ENCODE measurements at regions not wholly inside any gene's neighbourhood (a gene's known extent, or its start where the extent isn't known, plus 50 kb on each side); places are given as distances from the start of the nearest gene placed in this dataset.

DNA sequence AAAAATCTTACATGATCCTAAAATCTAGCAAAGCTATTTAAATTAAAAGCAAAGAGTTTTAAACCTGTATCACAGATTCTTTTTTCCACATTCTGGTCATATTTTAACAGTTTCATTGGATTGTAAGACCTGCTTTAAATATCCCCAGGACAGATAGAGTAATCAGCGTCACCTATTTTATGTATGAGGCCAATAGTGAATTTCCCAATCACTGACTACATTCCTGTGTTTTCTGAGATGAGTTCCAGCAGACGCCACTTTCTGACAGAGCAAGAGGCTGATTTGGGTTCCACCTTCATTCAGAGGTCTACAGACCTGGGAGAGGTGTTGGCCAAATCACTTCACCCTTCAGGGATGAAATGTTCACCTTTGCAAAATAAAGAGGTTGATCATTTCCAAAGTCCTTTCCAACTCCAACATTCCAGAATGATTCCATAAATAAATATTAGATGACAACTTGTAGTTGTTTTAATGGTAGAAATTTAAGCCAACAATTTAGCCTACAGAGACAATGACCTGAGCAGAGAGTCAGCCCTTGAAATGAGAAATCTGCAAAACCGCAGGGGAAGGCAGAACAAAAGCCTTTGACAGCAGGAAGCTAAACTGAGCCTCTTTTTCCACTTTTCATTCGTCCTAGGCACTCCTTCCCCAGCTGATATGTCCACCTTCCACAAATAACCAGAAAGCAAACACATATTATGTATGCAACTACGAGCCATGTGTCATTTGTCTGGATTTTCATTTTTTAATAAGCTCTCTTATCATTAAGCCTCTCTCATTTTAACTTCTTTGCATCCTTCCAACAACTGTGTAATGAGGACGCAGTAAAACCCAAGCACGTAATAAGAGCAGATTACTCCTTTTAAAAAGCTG is 105.2 kb downstream of the TFAP2A start:
- no peak overlapping the region for H3K4me3 ChIP-seq
- H3K27ac ChIP-seq = no peak overlapping the region

DNA sequence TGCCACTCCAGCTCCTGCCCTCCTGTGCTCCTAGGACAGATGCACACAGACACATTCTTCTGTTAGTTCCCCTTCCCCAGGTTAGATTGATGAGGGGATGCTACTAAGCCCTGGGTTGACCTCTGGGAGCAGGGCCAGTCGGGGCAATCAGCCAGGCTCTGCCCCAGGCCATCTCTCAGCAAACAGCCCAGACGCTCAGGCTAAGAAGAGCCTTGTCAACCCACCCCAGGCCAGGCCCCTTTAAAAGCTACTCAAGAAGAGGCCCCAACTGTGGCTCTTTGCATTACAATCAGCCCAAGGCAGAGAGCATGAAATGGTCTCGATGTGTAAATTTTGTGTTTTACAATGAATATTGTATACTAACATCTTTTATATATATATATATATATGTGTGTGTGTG is 107.4 kb downstream of the TFAP2A start:
- TF ChIP-seq, protein P1, sequence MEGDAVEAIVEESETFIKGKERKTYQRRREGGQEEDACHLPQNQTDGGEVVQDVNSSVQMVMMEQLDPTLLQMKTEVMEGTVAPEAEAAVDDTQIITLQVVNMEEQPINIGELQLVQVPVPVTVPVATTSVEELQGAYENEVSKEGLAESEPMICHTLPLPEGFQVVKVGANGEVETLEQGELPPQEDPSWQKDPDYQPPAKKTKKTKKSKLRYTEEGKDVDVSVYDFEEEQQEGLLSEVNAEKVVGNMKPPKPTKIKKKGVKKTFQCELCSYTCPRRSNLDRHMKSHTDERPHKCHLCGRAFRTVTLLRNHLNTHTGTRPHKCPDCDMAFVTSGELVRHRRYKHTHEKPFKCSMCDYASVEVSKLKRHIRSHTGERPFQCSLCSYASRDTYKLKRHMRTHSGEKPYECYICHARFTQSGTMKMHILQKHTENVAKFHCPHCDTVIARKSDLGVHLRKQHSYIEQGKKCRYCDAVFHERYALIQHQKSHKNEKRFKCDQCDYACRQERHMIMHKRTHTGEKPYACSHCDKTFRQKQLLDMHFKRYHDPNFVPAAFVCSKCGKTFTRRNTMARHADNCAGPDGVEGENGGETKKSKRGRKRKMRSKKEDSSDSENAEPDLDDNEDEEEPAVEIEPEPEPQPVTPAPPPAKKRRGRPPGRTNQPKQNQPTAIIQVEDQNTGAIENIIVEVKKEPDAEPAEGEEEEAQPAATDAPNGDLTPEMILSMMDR (IDR thresholded peaks at IDR 0.05) = no peak
- H3K27ac ChIP-seq = no peak overlapping the region

More for the DNA sequence above, 105.2 kb downstream of the TFAP2A start:
- TF ChIP-seq, protein P1 (IDR thresholded peaks at IDR 0.05) = no peak
- Histone ChIP-seq H3K36me3 (no peaks in the 10 kb centered on the region), H3K27me3 (no peaks in the 10 kb centered on the region), H3K9me3 (no peaks in the 10 kb centered on the region), H3K4me1 (no peaks in the 10 kb centered on the region)
- no peak for DNase-seq (ENCODE audit: low spot score)

DNA sequence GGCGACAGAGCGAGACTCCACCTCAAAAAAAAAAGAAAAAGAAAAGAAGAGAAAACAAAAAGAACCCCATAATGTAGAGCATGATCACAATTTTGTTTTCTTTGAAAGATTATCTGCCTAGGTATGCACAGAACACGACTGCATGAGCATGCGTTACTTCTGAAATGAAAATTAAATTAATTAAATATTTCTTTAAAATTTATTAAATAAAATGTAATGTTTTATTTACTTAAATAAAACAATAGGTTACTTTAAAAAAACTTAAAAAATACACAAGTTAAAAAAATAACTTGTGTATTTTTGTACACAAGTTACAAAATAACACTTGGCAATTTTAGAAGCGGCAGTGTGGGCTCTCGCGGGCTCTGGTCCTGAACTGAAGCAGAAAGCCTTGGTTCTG is 107.8 kb downstream of the TFAP2A start:
- TF ChIP-seq, protein P1 (IDR thresholded peaks at IDR 0.05) = no peak
- Histone ChIP-seq H3K4me3 (no peak overlapping the region), H3K36me3 (no peaks in the 10 kb centered on the region), H3K27me3 (no peaks in the 10 kb centered on the region), H3K9me3 (no peaks in the 10 kb centered on the region), H3K27ac (no peak overlapping the region), H3K4me1 (no peaks in the 10 kb centered on the region)
- DNase-seq (ENCODE audit: low spot score) = no peak

More for the DNA sequence above, 107.4 kb downstream of the TFAP2A start:
- no peaks in the 10 kb centered on the region for H3K9me3 ChIP-seq
- no peak overlapping the region for H3K4me3 ChIP-seq
- H3K27me3 ChIP-seq = no peaks in the 10 kb centered on the region
- no peaks in the 10 kb centered on the region for H3K4me1 ChIP-seq
- DNase-seq (ENCODE audit: low spot score) = no peak
- no peaks in the 10 kb centered on the region for H3K36me3 ChIP-seq

DNA sequence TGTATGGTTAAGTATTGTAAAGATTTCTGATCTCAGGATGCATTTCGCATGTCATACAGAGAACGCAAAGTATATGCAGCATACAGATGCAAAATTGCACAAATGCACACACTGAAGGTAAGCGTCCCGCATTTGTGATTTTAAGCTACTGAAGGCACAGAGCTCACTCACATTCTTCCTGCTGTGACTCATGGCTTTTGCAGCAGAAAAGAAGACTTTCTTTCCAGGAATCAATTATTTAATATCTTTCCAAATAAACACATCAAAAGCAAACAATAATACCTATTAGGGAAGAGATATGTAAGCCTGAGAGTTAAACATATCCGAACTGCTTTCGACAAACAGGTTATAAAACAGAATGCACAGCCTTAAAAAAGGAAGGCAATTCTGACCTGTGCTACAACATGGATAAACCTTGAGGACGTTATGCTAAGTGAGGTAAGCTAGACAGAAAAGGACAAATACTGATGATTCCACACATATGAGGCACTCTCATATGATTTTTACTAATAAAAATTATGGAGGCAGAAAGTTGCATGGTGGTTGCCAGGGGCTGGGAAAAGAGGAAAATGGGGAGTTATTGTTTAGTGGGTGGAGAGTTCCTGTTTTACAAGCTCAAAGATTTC is 109.0 kb downstream of the TFAP2A start:
- TF ChIP-seq, protein P1 (IDR thresholded peaks at IDR 0.05) = no peak
- Histone ChIP-seq H3K36me3 (no peaks in the 10 kb centered on the region), H3K4me1 (no peaks in the 10 kb centered on the region), H3K27me3 (no peaks in the 10 kb centered on the region), H3K27ac (no peak overlapping the region), H3K4me3 (no peak overlapping the region), H3K9me3 (no peaks in the 10 kb centered on the region)
- no peak for DNase-seq (ENCODE audit: low spot score)

DNA sequence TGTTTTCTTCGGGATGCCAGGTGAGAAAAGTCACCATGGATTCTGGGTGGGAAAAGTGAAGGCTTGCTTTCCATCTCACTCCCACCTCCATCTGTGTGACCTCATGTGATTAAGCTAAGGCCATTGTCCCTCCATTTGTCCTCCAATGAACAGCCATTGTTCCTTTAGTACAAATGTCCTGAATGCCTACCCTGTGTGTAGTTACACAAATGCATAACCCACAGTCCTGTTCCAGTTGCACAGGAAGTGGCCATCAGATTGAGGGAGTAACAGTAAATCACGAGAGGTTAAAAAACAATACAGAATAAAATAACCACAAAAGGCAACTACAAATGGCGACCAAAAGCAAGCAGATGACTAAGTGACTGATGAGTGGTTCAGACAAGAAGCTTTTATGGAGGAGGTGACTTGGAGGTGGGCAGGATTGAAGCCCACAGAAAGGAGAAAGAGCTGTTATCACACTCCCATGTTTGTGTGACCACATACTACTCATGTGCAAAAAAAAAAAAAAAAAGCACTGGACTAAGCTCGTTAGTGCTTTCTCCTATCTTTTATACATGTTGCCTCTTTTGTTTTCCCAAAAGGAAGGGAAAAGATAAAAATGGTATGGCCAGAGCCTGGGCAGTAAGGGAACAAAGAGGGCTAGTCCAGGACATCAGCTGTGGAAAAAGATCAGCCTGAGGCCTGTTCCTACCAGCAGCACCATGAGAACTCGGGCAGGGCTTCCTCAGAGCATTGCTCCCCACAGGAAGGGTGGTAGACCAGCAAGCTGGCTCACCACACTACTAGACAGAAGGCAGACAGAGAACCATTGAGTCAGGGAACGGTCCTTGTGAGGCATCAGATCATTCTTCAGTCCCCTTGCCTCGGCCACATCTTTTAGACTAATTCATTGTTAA is 111.0 kb downstream of the TFAP2A start:
- no peaks in the 10 kb centered on the region for H3K9me3 ChIP-seq
- no peaks in the 10 kb centered on the region for H3K4me1 ChIP-seq
- no peak overlapping the region for H3K27ac ChIP-seq
- no peak overlapping the region for H3K4me3 ChIP-seq
- no peaks in the 10 kb centered on the region for H3K36me3 ChIP-seq
- DNase-seq (ENCODE audit: low spot score) = no peak
- no peaks in the 10 kb centered on the region for H3K27me3 ChIP-seq
- TF ChIP-seq, protein P1 (IDR thresholded peaks at IDR 0.05) = no peak
